ENCODE measurements at regions not wholly inside any gene's neighbourhood (a gene's known extent, or its start where the extent isn't known, plus 50 kb on each side); places are given as distances from the start of the nearest gene placed in this dataset.

GRCh38 chr14:71301611-71302010, 394.4 kb downstream of the PCNX1 start:
- TF ChIP-seq POLR2A (IDR thresholded peaks at IDR 0.05; ENCODE audit: extremely low read depth, insufficient read length) (no peak), CTCF (IDR thresholded peaks at IDR 0.05; ENCODE audit: low read depth, low read length) (no peak), MYC (IDR thresholded peaks at IDR 0.05; ENCODE audit: low read depth, low read length) (no peak)

Data from NB4 (cell line).